ENCODE measurements at regions not wholly inside any gene's neighbourhood (a gene's known extent, or its start where the extent isn't known, plus 50 kb on each side); places are given as distances from the start of the nearest gene placed in this dataset.
"Not testable (repeated sequence)": the region's sequence is repeated elsewhere in the genome, so short reads cannot be mapped to it uniquely, and the experiment has no call there.

DNA sequence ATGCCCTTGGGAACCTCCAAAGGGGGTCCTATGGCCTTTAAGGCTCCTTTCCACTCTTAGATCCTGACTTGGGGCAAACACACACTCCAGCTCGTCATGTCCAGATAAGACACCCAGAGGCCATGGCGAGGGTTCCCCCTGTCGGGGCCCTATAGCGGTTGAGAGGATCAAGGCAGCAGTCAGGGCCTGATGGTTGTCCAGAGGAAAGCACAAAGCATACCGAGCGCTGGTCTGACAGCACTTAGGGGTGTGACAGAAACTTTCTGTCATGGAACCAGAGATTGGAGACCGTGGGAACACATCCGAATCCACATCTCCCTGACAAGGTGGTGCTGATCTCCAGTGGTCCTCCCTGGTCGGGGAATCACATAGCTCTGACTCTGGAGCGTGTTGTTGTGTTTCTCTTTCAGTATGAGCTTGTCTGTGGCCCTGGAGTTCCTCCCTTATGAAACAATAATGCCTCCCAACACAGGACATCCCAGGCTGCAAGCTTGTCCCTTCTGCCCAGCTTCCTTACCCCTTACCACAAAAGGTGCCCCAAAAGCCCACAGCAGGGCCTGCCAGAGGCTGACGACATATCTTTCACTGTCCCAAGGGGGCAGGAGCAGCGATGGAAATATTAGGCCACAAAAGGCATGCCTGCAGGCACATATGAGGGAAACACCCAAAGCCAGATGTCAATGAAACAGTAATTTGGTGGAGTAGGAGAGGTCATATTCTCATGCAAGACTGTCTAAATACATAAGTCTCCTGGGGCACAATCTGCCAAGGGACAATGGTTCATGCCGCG is 144.2 kb downstream of the ADRA2C start:
- not testable (repeated sequence) for H3F3A ChIP-seq (ENCODE audit: insufficient read depth, low read length); H2AFZ ChIP-seq (ENCODE audit: low read length); H3K4me3 ChIP-seq (ENCODE audit: low read length); H3K9me2 ChIP-seq (replicated peaks; ENCODE audit: insufficient read depth, low read length); H3K4me1 ChIP-seq (ENCODE audit: low read length); H3K4me2 ChIP-seq (ENCODE audit: low read depth, low read length); DNase-seq; H4K20me1 ChIP-seq (ENCODE audit: insufficient read depth, low read length); H3K9me3 ChIP-seq (replicated peaks; ENCODE audit: insufficient read depth, low read length); H3K79me2 ChIP-seq (ENCODE audit: low read length); H3K27ac ChIP-seq (ENCODE audit: low read length); H3K9ac ChIP-seq (ENCODE audit: low read length); H3K27me3 ChIP-seq (replicated peaks; ENCODE audit: insufficient read depth, low read length); H3K36me3 ChIP-seq (replicated peaks; ENCODE audit: insufficient read depth, low read length)

GRCh38 chr4:3911252-3911856 is 145.2 kb downstream of the ADRA2C start:
- Histone ChIP-seq H3K79me2 (ENCODE audit: low read length) (no peaks in the 10 kb centered on the region), H3K36me3 (replicated peaks; ENCODE audit: insufficient read depth, low read length) (no peaks in the 10 kb centered on the region), H3K9me3 (replicated peaks; ENCODE audit: insufficient read depth, low read length) (no peaks in the 10 kb centered on the region), H3K4me2 (ENCODE audit: low read depth, low read length) (no peak overlapping the region), H3K9me2 (replicated peaks; ENCODE audit: insufficient read depth, low read length) (no peaks in the 10 kb centered on the region), H4K20me1 (ENCODE audit: insufficient read depth, low read length) (no peaks in the 10 kb centered on the region), H3F3A (ENCODE audit: insufficient read depth, low read length) (no peaks in the 10 kb centered on the region), H3K4me3 (ENCODE audit: low read length) (no peak overlapping the region), H3K27ac (ENCODE audit: low read length) (no peak overlapping the region), H3K27me3 (replicated peaks; ENCODE audit: insufficient read depth, low read length) (no peaks in the 10 kb centered on the region), H2AFZ (ENCODE audit: low read length) (no peak overlapping the region), H3K4me1 (ENCODE audit: low read length) (no peaks in the 10 kb centered on the region), H3K9ac (ENCODE audit: low read length) (no peak overlapping the region)
- DNase-seq, result no peak
- TF ChIP-seq EZH2phosphoT487 (IDR thresholded peaks at IDR 0.05; ENCODE audit: low read length), result no peak
- TF ChIP-seq CTCF (IDR thresholded peaks at IDR 0.05; ENCODE audit: low read length), result no peak
- TF ChIP-seq EZH2 (optimal IDR thresholded peaks at IDR 0.05; ENCODE audit: low read depth, low read length), result no peak

GRCh38 chr4:3914511-3914910 is 148.3 kb downstream of the ADRA2C start:
- H3K4me1 ChIP-seq (ENCODE audit: low read length); DNase-seq; H3K27me3 ChIP-seq (replicated peaks; ENCODE audit: insufficient read depth, low read length); H3K4me2 ChIP-seq (ENCODE audit: low read depth, low read length); H3K79me2 ChIP-seq (ENCODE audit: low read length); H3K27ac ChIP-seq (ENCODE audit: low read length); H3F3A ChIP-seq (ENCODE audit: insufficient read depth, low read length); H4K20me1 ChIP-seq (ENCODE audit: insufficient read depth, low read length); H3K9me2 ChIP-seq (replicated peaks; ENCODE audit: insufficient read depth, low read length); H3K4me3 ChIP-seq (ENCODE audit: low read length); H2AFZ ChIP-seq (ENCODE audit: low read length); H3K9me3 ChIP-seq (replicated peaks; ENCODE audit: insufficient read depth, low read length); H3K36me3 ChIP-seq (replicated peaks; ENCODE audit: insufficient read depth, low read length); H3K9ac ChIP-seq (ENCODE audit: low read length): not testable (repeated sequence)

- H4K20me1 ChIP-seq (ENCODE audit: insufficient read depth, low read length); H3K79me2 ChIP-seq (ENCODE audit: low read length); H3K4me1 ChIP-seq (ENCODE audit: low read length); H3K4me3 ChIP-seq (ENCODE audit: low read length); H3F3A ChIP-seq (ENCODE audit: insufficient read depth, low read length); H3K4me2 ChIP-seq (ENCODE audit: low read depth, low read length); H3K27ac ChIP-seq (ENCODE audit: low read length); H3K27me3 ChIP-seq (replicated peaks; ENCODE audit: insufficient read depth, low read length); H2AFZ ChIP-seq (ENCODE audit: low read length); H3K9me3 ChIP-seq (replicated peaks; ENCODE audit: insufficient read depth, low read length); H3K9me2 ChIP-seq (replicated peaks; ENCODE audit: insufficient read depth, low read length); DNase-seq; H3K36me3 ChIP-seq (replicated peaks; ENCODE audit: insufficient read depth, low read length); H3K9ac ChIP-seq (ENCODE audit: low read length): not testable (repeated sequence)
Measured at GRCh38 chr4:3919509-3919908, 153.3 kb downstream of the ADRA2C start.

GRCh38 chr4:3921902-3922301 is 155.7 kb downstream of the ADRA2C start:
- H4K20me1 ChIP-seq (ENCODE audit: insufficient read depth, low read length); H3K4me1 ChIP-seq (ENCODE audit: low read length); H3K9ac ChIP-seq (ENCODE audit: low read length); DNase-seq; H3K9me2 ChIP-seq (replicated peaks; ENCODE audit: insufficient read depth, low read length); H3K27me3 ChIP-seq (replicated peaks; ENCODE audit: insufficient read depth, low read length); H3K9me3 ChIP-seq (replicated peaks; ENCODE audit: insufficient read depth, low read length); H3K4me3 ChIP-seq (ENCODE audit: low read length); H3F3A ChIP-seq (ENCODE audit: insufficient read depth, low read length); H3K4me2 ChIP-seq (ENCODE audit: low read depth, low read length); H3K27ac ChIP-seq (ENCODE audit: low read length); H3K79me2 ChIP-seq (ENCODE audit: low read length); H3K36me3 ChIP-seq (replicated peaks; ENCODE audit: insufficient read depth, low read length); H2AFZ ChIP-seq (ENCODE audit: low read length): not testable (repeated sequence)

- H3K79me2 ChIP-seq (ENCODE audit: low read length); H3K27ac ChIP-seq (ENCODE audit: low read length); H3K4me1 ChIP-seq (ENCODE audit: low read length); H3K9ac ChIP-seq (ENCODE audit: low read length); H4K20me1 ChIP-seq (ENCODE audit: insufficient read depth, low read length); H2AFZ ChIP-seq (ENCODE audit: low read length); H3K9me3 ChIP-seq (replicated peaks; ENCODE audit: insufficient read depth, low read length); H3K36me3 ChIP-seq (replicated peaks; ENCODE audit: insufficient read depth, low read length); H3K4me3 ChIP-seq (ENCODE audit: low read length); H3K4me2 ChIP-seq (ENCODE audit: low read depth, low read length); H3K9me2 ChIP-seq (replicated peaks; ENCODE audit: insufficient read depth, low read length); DNase-seq; H3F3A ChIP-seq (ENCODE audit: insufficient read depth, low read length); H3K27me3 ChIP-seq (replicated peaks; ENCODE audit: insufficient read depth, low read length): not testable (repeated sequence)
Measured at GRCh38 chr4:3925841-3926240, 159.7 kb downstream of the ADRA2C start.

- H3K79me2 ChIP-seq (ENCODE audit: low read length); DNase-seq; H3K27me3 ChIP-seq (replicated peaks; ENCODE audit: insufficient read depth, low read length); H4K20me1 ChIP-seq (ENCODE audit: insufficient read depth, low read length); H3K4me3 ChIP-seq (ENCODE audit: low read length); H3K27ac ChIP-seq (ENCODE audit: low read length); H3K36me3 ChIP-seq (replicated peaks; ENCODE audit: insufficient read depth, low read length); H2AFZ ChIP-seq (ENCODE audit: low read length); H3K9me2 ChIP-seq (replicated peaks; ENCODE audit: insufficient read depth, low read length); H3K9ac ChIP-seq (ENCODE audit: low read length); H3K4me1 ChIP-seq (ENCODE audit: low read length); H3F3A ChIP-seq (ENCODE audit: insufficient read depth, low read length); H3K4me2 ChIP-seq (ENCODE audit: low read depth, low read length); H3K9me3 ChIP-seq (replicated peaks; ENCODE audit: insufficient read depth, low read length): not testable (repeated sequence)
Measured at GRCh38 chr4:3926271-3926670, 160.1 kb downstream of the ADRA2C start.
